Karpas-422 (cell line): ENCODE measurements at regions not wholly inside any gene's neighbourhood (a gene's known extent, or its start where the extent isn't known, plus 50 kb on each side); places are given as distances from the start of the nearest gene placed in this dataset.
"Not testable (repeated sequence)": the region's sequence is repeated elsewhere in the genome, so short reads cannot be mapped to it uniquely, and the experiment has no call there.

ENCODE experiments used
- DNase-seq: peaks from one replicate; pipeline ENCODE4 v3.0.0-alpha.2; 2015
- H2AFZ ChIP-seq: fragments of 200-600 bp; sonication (generic); 2 replicates; pipeline ENCODE4 v1.6.1; 2014; ENCODE audit warnings: antibody characterized with exemption, low read length, mixed read lengths
- H3K27ac ChIP-seq: fragments of 200-600 bp; sonication (generic); 2 replicates; pipeline ENCODE4 v1.5.1; 2014; ENCODE audit warnings: mild to moderate bottlenecking, low read length, moderate library complexity
- H3K27me3 ChIP-seq: fragments of 200-600 bp; sonication (generic); 2 replicates; pipeline ENCODE4 v1.6.1; 2014; ENCODE audit warnings: low read length, mixed read lengths
- H3K36me3 ChIP-seq: fragments of 200-600 bp; sonication (generic); 2 replicates; pipeline ENCODE4 v1.6.1; 2014; ENCODE audit warnings: low read length, mixed read lengths; ENCODE audit not compliant: insufficient read depth
- H3K4me1 ChIP-seq: fragments of 200-600 bp; sonication (generic); 2 replicates; pipeline ENCODE4 v1.6.1; 2014; ENCODE audit warnings: mild to moderate bottlenecking, low read length, mixed read lengths
- H3K4me2 ChIP-seq: fragments of 200-600 bp; sonication (generic); 2 replicates; pipeline ENCODE4 v1.6.1; 2014; ENCODE audit warnings: low read length, low read depth, mild to moderate bottlenecking; ENCODE audit not compliant: poor library complexity, severe bottlenecking
- H3K4me3 ChIP-seq: fragments of 200-600 bp; sonication (generic); 2 replicates; pipeline ENCODE4 v1.5.1; 2014; ENCODE audit warnings: mild to moderate bottlenecking, antibody characterized with exemption, low read length, mixed read lengths
- H3K79me2 ChIP-seq: fragments of 200-600 bp; sonication (generic); 2 replicates; pipeline ENCODE4 v1.6.1; 2014; ENCODE audit warnings: mild to moderate bottlenecking, low read length, mixed read lengths
- H3K9ac ChIP-seq: fragments of 200-600 bp; sonication (generic); 2 replicates; pipeline ENCODE4 v1.6.0; 2014; ENCODE audit warnings: low read length
- H3K9me2 ChIP-seq: fragments of 200-600 bp; sonication (generic), shearing (Covaris generic); replicated peaks from 2 replicates; pipeline ENCODE4 v1.6.0; 2014; ENCODE audit warnings: mild to moderate bottlenecking, low read length, moderate library complexity; ENCODE audit not compliant: insufficient read depth
- H3K9me3 ChIP-seq: fragments of 300-700, 200-600 bp; sonication (generic); 2 replicates; pipeline ENCODE4 v1.6.1; 2014; ENCODE audit warnings: low read length, mixed read lengths
- H4K20me1 ChIP-seq: fragments of 200-600 bp; sonication (generic); 2 replicates; pipeline ENCODE4 v1.6.1; 2014; ENCODE audit warnings: mild to moderate bottlenecking, antibody characterized with exemption, low read length, low read depth; ENCODE audit not compliant: insufficient read depth

- H3K36me3 ChIP-seq, H3K9me2 ChIP-seq, H3K4me1 ChIP-seq, H3K9ac ChIP-seq, H4K20me1 ChIP-seq, H3K27me3 ChIP-seq, H3K79me2 ChIP-seq, H2AFZ ChIP-seq, H3K4me3 ChIP-seq, H3K4me2 ChIP-seq, H3K27ac ChIP-seq: not testable (repeated sequence)
- peaks cover 36% of the 10 kb centered on the region for H3K9me3 ChIP-seq
- DNase-seq, result peak; percentile 38
Observed at GRCh38 chr21:9013502-9014242, 1507.7 kb upstream of the TPTE start.

- not testable (repeated sequence) for H3K36me3 ChIP-seq, H3K9ac ChIP-seq, H3K27me3 ChIP-seq, H3K27ac ChIP-seq, H3K9me2 ChIP-seq, H3K4me3 ChIP-seq, H4K20me1 ChIP-seq, H3K4me1 ChIP-seq, H3K79me2 ChIP-seq, H2AFZ ChIP-seq, H3K4me2 ChIP-seq
- peaks cover 30% of the 10 kb centered on the region for H3K9me3 ChIP-seq
- peak; percentile 17 for DNase-seq
Observed at GRCh38 chr21:9014243-9014734, 1507.1 kb upstream of the TPTE start.

DNA sequence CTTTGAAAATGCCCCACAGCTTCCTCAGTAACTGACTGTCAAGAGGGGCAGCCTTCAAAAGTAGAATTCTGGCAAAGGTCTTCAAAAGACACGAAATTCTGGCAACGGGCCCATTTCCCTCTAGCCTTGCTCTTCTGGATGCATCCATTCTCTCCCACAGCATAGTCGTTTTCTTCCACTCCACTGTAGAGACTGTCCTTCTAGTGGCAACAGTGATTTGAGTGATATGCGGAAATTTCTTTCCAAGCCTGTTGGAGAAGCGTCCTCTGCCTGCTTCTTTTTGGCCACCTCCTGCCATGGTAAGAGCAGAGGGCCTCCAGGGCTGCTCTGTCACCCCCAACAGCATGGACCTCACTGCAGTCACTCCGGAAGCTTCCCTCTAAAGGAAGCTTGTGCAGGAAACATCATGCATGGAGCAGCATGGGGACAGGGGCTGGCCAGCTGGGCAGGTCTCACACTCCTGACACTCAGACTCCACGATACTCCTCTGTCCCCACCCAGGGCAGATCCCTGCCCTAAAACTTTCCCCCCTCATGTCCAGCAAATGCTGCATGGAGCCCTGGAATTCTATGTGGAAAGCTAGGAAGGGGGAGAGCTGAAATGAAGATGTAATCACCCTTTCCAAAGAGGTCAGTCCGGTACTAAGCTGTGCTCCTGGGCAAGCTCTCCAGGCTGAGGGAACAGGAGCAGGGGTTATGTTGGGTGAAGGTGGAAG, 1505.7 kb upstream of the TPTE start:
- not testable (repeated sequence) for H4K20me1 ChIP-seq, H3K9ac ChIP-seq, H2AFZ ChIP-seq, H3K36me3 ChIP-seq, H3K4me3 ChIP-seq, H3K4me2 ChIP-seq, H3K79me2 ChIP-seq, H3K27ac ChIP-seq, H3K4me1 ChIP-seq, H3K9me2 ChIP-seq, H3K27me3 ChIP-seq
- H3K9me3 ChIP-seq, result peaks cover 25% of the 10 kb centered on the region
- peak; percentile 39 for DNase-seq

DNA sequence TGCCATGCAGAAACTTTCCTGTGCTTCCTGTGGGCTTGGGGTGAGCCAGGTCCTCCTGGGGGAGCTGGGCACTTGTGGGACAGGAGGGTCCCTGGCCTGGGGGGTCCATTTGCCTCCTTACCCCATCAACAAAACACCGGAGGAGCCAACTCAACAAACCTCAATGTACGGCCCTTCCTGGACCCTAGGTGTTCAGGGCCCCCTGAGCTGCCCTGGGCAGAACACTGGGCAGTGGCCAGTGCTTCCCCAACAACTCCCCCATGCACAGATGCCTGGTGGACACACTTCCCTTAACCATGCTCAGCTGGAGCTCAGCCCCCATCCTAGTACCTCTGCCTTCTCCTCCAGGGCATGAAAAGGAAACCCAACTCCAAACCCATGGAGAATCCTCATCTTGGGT, 1504.2 kb upstream of the TPTE start:
- H3K9me2 ChIP-seq, H3K27me3 ChIP-seq, H3K27ac ChIP-seq, H3K4me2 ChIP-seq, H2AFZ ChIP-seq, H3K36me3 ChIP-seq, H3K79me2 ChIP-seq, H3K4me3 ChIP-seq, H3K9ac ChIP-seq, H4K20me1 ChIP-seq, DNase-seq, H3K4me1 ChIP-seq: not testable (repeated sequence)
- H3K9me3 ChIP-seq, result peaks cover 12% of the 10 kb centered on the region

- H3K4me2 ChIP-seq, result not testable (repeated sequence)
Observed at GRCh38 chr21:9018731-9019253, 1502.6 kb upstream of the TPTE start.

DNA sequence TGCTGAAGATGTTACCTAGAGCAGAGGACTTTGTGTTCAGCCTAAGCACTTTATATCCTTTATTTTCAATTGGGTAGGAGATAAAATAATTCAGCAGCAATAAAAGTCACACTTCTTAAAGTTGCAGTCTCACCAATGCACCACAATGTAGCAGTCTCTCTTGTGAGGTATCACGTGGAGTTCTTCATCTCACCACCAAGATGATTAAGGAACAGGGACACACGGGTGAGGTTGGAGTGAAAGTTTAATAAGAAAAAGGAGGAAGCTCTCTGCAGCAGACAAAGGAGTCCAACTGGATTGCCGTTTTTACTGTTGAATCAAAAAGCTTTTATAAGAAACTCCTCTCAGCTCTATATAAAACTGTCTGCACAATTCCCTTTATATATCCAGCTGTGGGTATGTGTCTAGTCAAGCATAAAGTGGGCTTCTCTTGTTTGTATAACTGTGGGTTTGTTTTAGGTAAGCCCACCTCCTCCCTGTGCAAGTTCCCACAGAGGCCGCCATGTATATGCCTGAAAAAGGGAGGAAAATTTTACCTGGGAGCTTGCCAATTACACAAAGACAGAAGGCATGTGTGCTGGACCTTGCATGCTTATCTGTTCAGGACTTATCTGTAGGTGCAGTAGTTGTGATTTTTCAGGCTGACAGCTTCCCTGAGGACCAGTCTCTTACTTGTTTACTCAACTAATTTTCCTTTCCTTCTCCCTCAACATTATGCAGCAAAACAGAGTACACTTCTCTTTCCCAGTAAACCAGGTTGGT, 1497.2 kb upstream of the TPTE start:
- not testable (repeated sequence) for H2AFZ ChIP-seq, H3K9ac ChIP-seq, H3K27me3 ChIP-seq, H4K20me1 ChIP-seq, H3K79me2 ChIP-seq, H3K4me3 ChIP-seq, H3K36me3 ChIP-seq, H3K4me1 ChIP-seq, H3K9me2 ChIP-seq, H3K9me3 ChIP-seq, H3K27ac ChIP-seq, H3K4me2 ChIP-seq
- DNase-seq, result peak; percentile 32

More at GRCh38 chr21:9018731-9019253, 1502.6 kb upstream of the TPTE start:
- not testable (repeated sequence) for H3K9me2 ChIP-seq, H3K36me3 ChIP-seq, H3K79me2 ChIP-seq, H4K20me1 ChIP-seq, H2AFZ ChIP-seq, H3K4me3 ChIP-seq, H3K9ac ChIP-seq, H3K4me1 ChIP-seq, DNase-seq, H3K27me3 ChIP-seq, H3K9me3 ChIP-seq, H3K27ac ChIP-seq

DNA sequence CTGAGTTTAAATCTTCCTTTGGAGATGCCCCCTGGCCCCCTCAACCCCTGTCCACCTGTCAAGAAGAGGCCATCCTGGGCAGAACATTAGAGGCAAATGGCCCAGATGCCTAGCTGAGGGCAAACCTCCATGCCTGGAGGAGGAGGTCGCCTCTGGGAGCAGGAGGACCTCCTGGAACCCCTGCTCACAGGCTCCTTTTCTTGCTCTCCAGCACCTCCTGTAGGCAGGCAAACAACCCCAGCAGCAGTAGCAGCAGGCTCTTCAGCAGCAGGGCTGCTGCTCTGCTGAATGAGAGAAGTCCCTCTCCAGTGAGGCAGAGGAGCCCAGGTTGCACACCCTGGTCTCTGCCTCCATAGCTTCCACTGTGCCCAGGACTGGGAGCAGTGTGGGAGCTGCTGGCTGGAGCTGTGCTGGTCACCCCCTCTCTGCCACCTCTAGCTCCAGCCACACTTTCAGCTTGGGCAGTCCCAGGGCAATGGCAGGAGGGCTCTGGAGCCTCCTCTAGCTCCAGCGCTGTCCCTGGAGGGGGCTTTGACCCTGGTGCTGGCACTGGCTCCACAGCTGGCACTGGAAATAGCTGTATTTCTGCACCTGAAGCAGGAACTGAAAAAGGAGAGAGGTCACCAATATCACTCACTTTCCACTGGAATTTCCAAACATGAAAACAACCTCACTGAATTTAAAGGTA, 1494.5 kb upstream of the TPTE start:
- H2AFZ ChIP-seq, H3K36me3 ChIP-seq, H3K9me2 ChIP-seq, H3K27ac ChIP-seq, H3K79me2 ChIP-seq, H4K20me1 ChIP-seq, H3K4me2 ChIP-seq, H3K9ac ChIP-seq, H3K4me1 ChIP-seq, H3K9me3 ChIP-seq, H3K4me3 ChIP-seq, H3K27me3 ChIP-seq: not testable (repeated sequence)
- DNase-seq, result peak; percentile 25

GRCh38 chr21:9027417-9027800, 1494.0 kb upstream of the TPTE start:
- not testable (repeated sequence) for H3K9me2 ChIP-seq, H4K20me1 ChIP-seq, H3K79me2 ChIP-seq, H3K36me3 ChIP-seq, H3K4me2 ChIP-seq, H3K9me3 ChIP-seq, H3K27me3 ChIP-seq, H2AFZ ChIP-seq, H3K4me3 ChIP-seq, H3K9ac ChIP-seq, H3K27ac ChIP-seq, H3K4me1 ChIP-seq
- DNase-seq, result peak; percentile 16
